GM10248 (cell line): ENCODE measurements at regions not wholly inside any gene's neighbourhood (a gene's known extent, or its start where the extent isn't known, plus 50 kb on each side); places are given as distances from the start of the nearest gene placed in this dataset.

Experiments used
- CTCF ChIA-PET: fragments of 300-600 bp; sonication (Branson Sonifier 250); formaldehyde crosslinking; extraction: SDS; loops from one replicate; lab custom pipeline; 2021; ENCODE audit warnings: antibody characterized with exemption; lab: Yijun Ruan, JAX
- POLR2A ChIA-PET: fragments of 350-650 bp; sonication (Branson Sonifier 250); formaldehyde crosslinking; extraction: SDS; loops from one replicate; lab custom pipeline; 2020; ENCODE audit warnings: antibody characterized with exemption; lab: Yijun Ruan, JAX
- DNase-seq: peaks from one replicate; pipeline ENCODE4 v3.0.0; 2012; ENCODE audit errors: extremely low spot score
- TF ChIP-seq, protein P1 (sequence below): IDR thresholded peaks from 2 replicates; pipeline ENCODE4 v1.5.1; 2012; ENCODE audit warnings: mild to moderate bottlenecking, low read depth; ENCODE audit errors: extremely low read depth, missing control alignments, control extremely low read depth

DNA sequence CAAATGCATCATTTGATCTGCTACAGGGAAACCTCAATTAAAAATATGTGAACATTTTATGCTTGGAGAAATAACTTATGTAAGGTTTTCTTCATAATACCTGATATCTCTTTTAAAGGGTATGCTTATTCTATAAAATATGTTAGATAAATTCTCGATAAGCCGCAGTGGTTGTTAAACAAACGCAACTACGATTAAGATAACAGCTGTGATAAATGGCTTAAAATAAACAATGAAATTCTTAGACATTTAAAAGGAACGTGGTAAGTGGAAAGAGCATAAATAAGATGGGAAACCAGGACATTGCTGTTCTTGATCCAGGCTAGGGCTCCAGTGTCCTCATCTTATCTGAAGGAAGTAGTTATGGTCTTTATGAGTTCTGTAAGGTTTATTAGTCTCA lies 415.9 kb downstream of the CD83 start:
- DNase-seq, result no peak
- POLR2A ChIA-PET, result no interaction called here
- CTCF ChIA-PET, result no interaction called here
- TF ChIP-seq, protein P1, sequence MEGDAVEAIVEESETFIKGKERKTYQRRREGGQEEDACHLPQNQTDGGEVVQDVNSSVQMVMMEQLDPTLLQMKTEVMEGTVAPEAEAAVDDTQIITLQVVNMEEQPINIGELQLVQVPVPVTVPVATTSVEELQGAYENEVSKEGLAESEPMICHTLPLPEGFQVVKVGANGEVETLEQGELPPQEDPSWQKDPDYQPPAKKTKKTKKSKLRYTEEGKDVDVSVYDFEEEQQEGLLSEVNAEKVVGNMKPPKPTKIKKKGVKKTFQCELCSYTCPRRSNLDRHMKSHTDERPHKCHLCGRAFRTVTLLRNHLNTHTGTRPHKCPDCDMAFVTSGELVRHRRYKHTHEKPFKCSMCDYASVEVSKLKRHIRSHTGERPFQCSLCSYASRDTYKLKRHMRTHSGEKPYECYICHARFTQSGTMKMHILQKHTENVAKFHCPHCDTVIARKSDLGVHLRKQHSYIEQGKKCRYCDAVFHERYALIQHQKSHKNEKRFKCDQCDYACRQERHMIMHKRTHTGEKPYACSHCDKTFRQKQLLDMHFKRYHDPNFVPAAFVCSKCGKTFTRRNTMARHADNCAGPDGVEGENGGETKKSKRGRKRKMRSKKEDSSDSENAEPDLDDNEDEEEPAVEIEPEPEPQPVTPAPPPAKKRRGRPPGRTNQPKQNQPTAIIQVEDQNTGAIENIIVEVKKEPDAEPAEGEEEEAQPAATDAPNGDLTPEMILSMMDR, result no peak

DNA sequence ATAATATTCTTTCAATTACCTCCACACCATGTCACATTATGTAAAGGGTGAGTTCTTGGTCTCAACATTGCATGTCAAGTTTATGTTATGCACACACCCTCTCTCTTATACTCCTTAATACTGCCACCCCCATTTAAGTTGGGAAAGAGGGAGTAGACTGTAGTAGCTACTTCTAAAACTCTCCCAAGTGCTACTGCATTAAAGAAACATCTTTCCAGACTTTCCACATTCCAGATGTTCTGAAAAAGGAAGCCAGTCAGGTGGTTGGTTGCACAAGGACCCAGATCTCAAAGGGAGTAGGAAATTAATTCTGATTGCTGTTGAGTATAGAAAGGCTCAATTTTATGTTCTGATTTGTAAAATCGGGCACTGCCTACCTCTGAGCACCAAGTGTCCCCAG lies 419.5 kb downstream of the CD83 start:
- POLR2A ChIA-PET, result no interaction called here
- TF ChIP-seq, protein P1, result no peak
- CTCF ChIA-PET, result interaction anchor here (1.1 to 1.7 kb wide), 3 partner anchors 8 to 14 kb away, joined by 3 to 4 read pairs (median 3); no protein-coding TSS in a partner anchor
- no peak for DNase-seq

DNA sequence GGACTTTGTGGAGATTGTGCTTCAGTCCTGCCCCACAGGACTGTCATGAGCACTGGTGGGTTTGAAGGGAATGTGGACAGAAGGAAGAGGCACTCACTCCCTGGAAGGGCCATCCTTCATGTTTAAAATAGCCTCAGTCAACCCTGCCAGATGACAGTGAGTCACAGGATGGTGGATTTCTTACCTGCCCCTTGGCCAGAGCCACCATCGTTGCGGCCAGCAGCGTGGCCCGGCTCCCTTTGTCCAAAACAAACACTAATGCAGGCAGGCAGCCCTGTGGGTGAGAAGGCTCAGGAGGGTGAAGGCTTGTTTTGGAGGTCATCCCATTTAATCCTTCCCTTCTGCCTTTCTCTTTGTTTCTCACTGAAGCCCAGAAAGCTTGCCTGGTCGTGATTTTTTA lies 422.7 kb downstream of the CD83 start:
- TF ChIP-seq, protein P1, result no peak
- DNase-seq, result no peak
- POLR2A ChIA-PET, result no interaction called here
- CTCF ChIA-PET, result no interaction called here

DNA sequence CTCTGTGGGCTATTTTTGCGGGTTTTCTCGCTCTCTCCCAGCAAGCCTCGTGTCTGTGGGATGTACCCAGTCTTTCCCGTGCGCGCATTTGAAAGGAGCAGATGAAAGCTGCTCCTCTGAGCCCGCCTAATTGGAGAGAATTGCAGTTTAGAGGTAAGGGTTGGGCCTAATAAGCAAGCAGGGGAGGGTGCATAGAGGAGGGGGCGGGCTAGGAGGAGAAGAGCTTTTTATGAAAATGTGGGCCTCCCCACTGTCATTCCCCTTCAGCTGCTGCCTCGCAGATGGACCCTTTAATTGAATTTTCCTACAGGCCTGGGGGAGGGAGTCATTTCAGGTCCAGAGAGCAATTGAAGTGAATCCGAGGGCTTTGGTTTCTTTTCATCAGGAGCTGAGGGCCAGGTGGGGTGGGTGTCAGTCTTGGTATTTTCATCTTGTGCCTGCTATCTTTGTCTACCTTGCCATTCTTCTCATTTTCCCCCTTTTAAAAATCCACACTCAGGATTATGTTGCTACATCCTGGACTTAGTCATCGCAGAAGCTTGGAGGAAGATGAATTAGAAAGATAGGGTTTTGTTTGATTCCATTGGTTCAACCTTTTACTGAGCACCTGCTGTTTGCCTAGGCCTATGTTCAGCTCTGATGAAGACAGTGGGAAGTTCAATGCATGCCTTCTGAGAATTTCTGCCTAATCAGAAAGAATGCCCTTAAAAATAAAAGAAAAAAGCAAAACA lies 423.4 kb downstream of the CD83 start:
- DNase-seq, result no peak
- TF ChIP-seq, protein P1, result no peak
- POLR2A ChIA-PET, result no interaction called here

DNA sequence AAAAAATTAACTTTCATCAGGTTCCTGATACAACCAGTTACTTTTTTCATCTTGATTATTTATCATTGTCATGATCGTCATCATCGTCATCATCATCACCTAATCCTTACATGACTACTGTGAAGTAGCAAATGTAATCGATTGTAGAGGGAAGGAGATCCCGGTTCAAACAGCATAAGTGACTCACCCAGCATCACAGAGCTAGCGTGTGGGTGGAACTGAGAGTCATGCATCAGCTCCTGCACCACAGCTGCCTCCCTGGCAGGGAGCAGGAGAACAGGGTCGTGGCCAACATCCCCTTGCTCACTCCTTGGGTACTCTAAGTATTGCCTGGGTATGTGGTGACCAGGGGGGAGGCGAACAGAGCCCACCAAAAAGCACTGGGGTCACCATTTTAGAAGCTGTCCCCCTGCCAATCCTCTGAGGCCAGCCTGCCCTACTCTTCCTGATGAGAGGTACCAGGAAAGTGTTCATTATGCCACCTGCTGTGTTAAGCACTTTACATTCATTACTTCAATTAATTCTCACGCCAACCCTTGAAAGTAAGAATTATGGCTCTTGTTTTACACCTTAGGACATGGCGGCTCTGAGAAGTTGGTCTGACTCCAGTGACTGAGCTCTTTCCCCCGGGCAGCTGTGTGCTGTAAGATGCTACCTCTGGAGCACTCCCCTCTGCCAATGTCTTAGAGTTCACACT lies 425.2 kb downstream of the CD83 start:
- CTCF ChIA-PET, result interaction anchor here (0.6 to 1.5 kb wide), 2 partner anchors 24 to 115 kb away, joined by 3 to 5 read pairs; no protein-coding TSS in a partner anchor
- DNase-seq, result peak; percentile 53
- POLR2A ChIA-PET, result no interaction called here
- TF ChIP-seq, protein P1, result no peak

More for the DNA sequence above, 423.4 kb downstream of the CD83 start:
- CTCF ChIA-PET, result no interaction called here

DNA sequence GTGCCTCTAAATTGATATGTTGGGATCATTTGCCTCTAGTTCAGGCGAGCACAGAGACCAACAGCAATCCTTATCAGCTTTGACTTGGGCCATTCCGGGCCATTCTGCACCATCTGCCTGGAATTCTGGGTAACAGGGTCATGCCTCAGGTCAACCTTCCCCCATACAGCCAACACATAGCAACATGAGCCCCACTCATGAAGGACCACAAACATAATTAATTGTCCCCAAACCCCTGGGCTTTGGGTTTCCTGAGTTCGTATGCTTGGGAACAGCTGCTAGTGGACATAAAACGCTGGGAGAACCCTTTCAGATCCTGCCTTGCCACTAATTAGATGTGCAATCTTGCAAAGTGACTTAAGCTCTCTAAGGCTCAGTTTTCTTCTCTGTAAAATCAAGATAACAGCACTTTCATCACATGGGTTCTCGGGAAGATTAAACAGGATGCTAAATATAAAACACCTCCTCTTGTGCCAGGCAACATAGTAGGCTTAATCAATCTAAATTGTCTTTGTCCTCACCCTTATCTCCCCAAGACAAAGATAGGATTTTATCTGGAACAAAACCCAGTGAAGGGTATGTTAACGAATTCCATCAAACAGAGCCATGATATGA lies 426.5 kb downstream of the CD83 start:
- POLR2A ChIA-PET, result interaction anchor here (0.5 kb wide), 1 partner anchor 381 kb away, joined by 5 read pairs; no protein-coding TSS in a partner anchor

More for the DNA sequence above, 426.5 kb downstream of the CD83 start:
- TF ChIP-seq, protein P1, result no peak
- no peak for DNase-seq
- CTCF ChIA-PET, result interaction anchor here (1.6 kb wide), 1 partner anchor 33 kb away, joined by 3 read pairs; no protein-coding TSS in a partner anchor
